ENCODE measurements at regions not wholly inside any gene's neighbourhood (a gene's known extent, or its start where the extent isn't known, plus 50 kb on each side); places are given as distances from the start of the nearest gene placed in this dataset.

- TF ChIP-seq USF1 (IDR thresholded peaks at IDR 0.05): no peak
- no peak for TF ChIP-seq RAD21 (IDR thresholded peaks at IDR 0.05; ENCODE audit: low read depth)
- TF ChIP-seq EP300 (IDR thresholded peaks at IDR 0.05; ENCODE audit: borderline replicate concordance): no peak
- TF ChIP-seq TEAD4 (IDR thresholded peaks at IDR 0.05): no peak
- TF ChIP-seq, protein P1, sequence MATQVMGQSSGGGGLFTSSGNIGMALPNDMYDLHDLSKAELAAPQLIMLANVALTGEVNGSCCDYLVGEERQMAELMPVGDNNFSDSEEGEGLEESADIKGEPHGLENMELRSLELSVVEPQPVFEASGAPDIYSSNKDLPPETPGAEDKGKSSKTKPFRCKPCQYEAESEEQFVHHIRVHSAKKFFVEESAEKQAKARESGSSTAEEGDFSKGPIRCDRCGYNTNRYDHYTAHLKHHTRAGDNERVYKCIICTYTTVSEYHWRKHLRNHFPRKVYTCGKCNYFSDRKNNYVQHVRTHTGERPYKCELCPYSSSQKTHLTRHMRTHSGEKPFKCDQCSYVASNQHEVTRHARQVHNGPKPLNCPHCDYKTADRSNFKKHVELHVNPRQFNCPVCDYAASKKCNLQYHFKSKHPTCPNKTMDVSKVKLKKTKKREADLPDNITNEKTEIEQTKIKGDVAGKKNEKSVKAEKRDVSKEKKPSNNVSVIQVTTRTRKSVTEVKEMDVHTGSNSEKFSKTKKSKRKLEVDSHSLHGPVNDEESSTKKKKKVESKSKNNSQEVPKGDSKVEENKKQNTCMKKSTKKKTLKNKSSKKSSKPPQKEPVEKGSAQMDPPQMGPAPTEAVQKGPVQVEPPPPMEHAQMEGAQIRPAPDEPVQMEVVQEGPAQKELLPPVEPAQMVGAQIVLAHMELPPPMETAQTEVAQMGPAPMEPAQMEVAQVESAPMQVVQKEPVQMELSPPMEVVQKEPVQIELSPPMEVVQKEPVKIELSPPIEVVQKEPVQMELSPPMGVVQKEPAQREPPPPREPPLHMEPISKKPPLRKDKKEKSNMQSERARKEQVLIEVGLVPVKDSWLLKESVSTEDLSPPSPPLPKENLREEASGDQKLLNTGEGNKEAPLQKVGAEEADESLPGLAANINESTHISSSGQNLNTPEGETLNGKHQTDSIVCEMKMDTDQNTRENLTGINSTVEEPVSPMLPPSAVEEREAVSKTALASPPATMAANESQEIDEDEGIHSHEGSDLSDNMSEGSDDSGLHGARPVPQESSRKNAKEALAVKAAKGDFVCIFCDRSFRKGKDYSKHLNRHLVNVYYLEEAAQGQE (IDR thresholded peaks at IDR 0.05; ENCODE audit: low read depth): no peak
- no peak for TF ChIP-seq EGR1 (IDR thresholded peaks at IDR 0.05)
- no peak for TF ChIP-seq TAF1 (IDR thresholded peaks at IDR 0.05; ENCODE audit: low read depth)
- TF ChIP-seq CEBPB (IDR thresholded peaks at IDR 0.05): no peak
- no peak for TF ChIP-seq YY1 (IDR thresholded peaks at IDR 0.05; ENCODE audit: low read depth)
- no peak for TF ChIP-seq TCF12 (IDR thresholded peaks at IDR 0.05; ENCODE audit: low read depth)
- TF ChIP-seq ZBTB7A (IDR thresholded peaks at IDR 0.05; ENCODE audit: low read depth): no peak
- TF ChIP-seq CREB1 (IDR thresholded peaks at IDR 0.05; ENCODE audit: low read depth): no peak
- TF ChIP-seq NFIC (IDR thresholded peaks at IDR 0.05): no peak
- TF ChIP-seq, protein P2, sequence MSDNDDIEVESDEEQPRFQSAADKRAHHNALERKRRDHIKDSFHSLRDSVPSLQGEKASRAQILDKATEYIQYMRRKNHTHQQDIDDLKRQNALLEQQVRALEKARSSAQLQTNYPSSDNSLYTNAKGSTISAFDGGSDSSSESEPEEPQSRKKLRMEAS (IDR thresholded peaks at IDR 0.05): no peak
- no peak for TF ChIP-seq FOXM1 (IDR thresholded peaks at IDR 0.05; ENCODE audit: borderline replicate concordance, low read depth)
Observed at GRCh38 chr4:138630666-138631065, 384.9 kb upstream of the NOCT start.

DNA sequence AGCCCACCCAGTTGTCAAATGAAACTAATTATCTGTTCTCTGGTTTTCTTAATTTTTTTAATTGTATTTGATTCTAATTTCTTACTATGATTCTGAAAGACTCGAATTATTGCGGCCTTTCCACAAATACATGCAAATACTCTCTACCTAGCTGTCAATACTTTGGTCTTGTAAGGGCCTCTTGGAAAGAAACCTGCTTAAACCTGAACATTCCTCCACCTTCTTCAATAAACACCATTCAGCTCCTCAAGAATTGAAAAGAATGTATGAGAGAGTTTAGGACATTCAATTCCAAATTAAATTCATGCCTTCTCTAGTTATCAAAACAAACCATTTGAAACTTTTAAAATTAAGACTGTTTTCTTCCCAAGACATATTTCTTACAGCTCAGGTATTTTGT lies 385.9 kb upstream of the NOCT start:
- no peak for TF ChIP-seq ZBTB7A (IDR thresholded peaks at IDR 0.05; ENCODE audit: low read depth)
- TF ChIP-seq YY1 (IDR thresholded peaks at IDR 0.05; ENCODE audit: low read depth): no peak
- TF ChIP-seq, protein P1 (IDR thresholded peaks at IDR 0.05; ENCODE audit: low read depth): no peak

- TF ChIP-seq, protein P2 (IDR thresholded peaks at IDR 0.05): no peak
- TF ChIP-seq FOXM1 (IDR thresholded peaks at IDR 0.05; ENCODE audit: borderline replicate concordance, low read depth) (no peak), TEAD4 (IDR thresholded peaks at IDR 0.05) (no peak), USF1 (IDR thresholded peaks at IDR 0.05) (no peak), NFIC (IDR thresholded peaks at IDR 0.05) (no peak), TAF1 (IDR thresholded peaks at IDR 0.05; ENCODE audit: low read depth) (no peak), CREB1 (IDR thresholded peaks at IDR 0.05; ENCODE audit: low read depth) (no peak), YY1 (IDR thresholded peaks at IDR 0.05; ENCODE audit: low read depth) (no peak), CEBPB (IDR thresholded peaks at IDR 0.05) (no peak), EGR1 (IDR thresholded peaks at IDR 0.05) (no peak), ZBTB7A (IDR thresholded peaks at IDR 0.05; ENCODE audit: low read depth) (no peak), TCF12 (IDR thresholded peaks at IDR 0.05; ENCODE audit: low read depth) (no peak), EP300 (IDR thresholded peaks at IDR 0.05; ENCODE audit: borderline replicate concordance) (no peak), RAD21 (IDR thresholded peaks at IDR 0.05; ENCODE audit: low read depth) (no peak)
- TF ChIP-seq, protein P1 (IDR thresholded peaks at IDR 0.05; ENCODE audit: low read depth): no peak
Observed at GRCh38 chr4:138627096-138627495, 384.9 kb upstream of the SLC7A11 start.

DNA sequence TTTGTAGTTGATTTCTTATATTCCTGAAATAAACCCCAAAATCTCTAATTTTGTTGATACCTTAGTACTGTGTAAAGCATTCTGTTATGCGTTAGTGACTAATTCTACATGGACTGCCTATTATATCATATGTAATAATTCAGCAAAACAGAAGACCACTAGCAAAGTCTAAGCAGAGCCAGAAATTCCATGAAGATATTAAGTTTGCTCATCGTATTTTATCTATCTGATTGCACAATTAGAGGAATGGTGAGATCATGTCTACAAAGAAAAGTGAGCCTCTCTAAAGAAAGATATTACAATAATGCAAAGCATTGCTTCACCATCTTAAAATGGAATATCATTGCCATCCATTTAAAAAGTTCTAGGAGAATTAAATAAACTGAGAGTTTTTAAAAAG lies 374.6 kb upstream of the SLC7A11 start:
- TF ChIP-seq CEBPB (IDR thresholded peaks at IDR 0.05) (no peak), RAD21 (IDR thresholded peaks at IDR 0.05; ENCODE audit: low read depth) (no peak), FOXM1 (IDR thresholded peaks at IDR 0.05; ENCODE audit: borderline replicate concordance, low read depth) (no peak), EP300 (IDR thresholded peaks at IDR 0.05; ENCODE audit: borderline replicate concordance) (no peak), TEAD4 (IDR thresholded peaks at IDR 0.05) (no peak), TCF12 (IDR thresholded peaks at IDR 0.05; ENCODE audit: low read depth) (no peak), CREB1 (IDR thresholded peaks at IDR 0.05; ENCODE audit: low read depth) (no peak), EGR1 (IDR thresholded peaks at IDR 0.05) (no peak), NFIC (IDR thresholded peaks at IDR 0.05) (no peak), YY1 (IDR thresholded peaks at IDR 0.05; ENCODE audit: low read depth) (no peak), USF1 (IDR thresholded peaks at IDR 0.05) (no peak), TAF1 (IDR thresholded peaks at IDR 0.05; ENCODE audit: low read depth) (no peak), ZBTB7A (IDR thresholded peaks at IDR 0.05; ENCODE audit: low read depth) (no peak)
- TF ChIP-seq, protein P2 (IDR thresholded peaks at IDR 0.05): no peak
- TF ChIP-seq, protein P1 (IDR thresholded peaks at IDR 0.05; ENCODE audit: low read depth): no peak

Measured in Ishikawa (cell line).